H9 (cell line): ENCODE measurements at regions not wholly inside any gene's neighbourhood (a gene's known extent, or its start where the extent isn't known, plus 50 kb on each side); places are given as distances from the start of the nearest gene placed in this dataset.

Experiments
- DNase-seq: peaks from one replicate; pipeline ENCODE4 v3.0.0-alpha.2; 2017
- H2AFZ ChIP-seq: one replicate; pipeline ENCODE4 v1.6.1; 2013; ENCODE audit warnings: mild to moderate bottlenecking, low read length, control low read depth, moderate library complexity
- H2AK5ac ChIP-seq: 2 replicates; pipeline ENCODE4 v1.6.1; 2013; ENCODE audit warnings: low read length, control low read depth, mixed read lengths; ENCODE audit not compliant: insufficient read length
- H2BK120ac ChIP-seq: one replicate; pipeline ENCODE4 v1.6.1; 2013; ENCODE audit warnings: low read depth, mild to moderate bottlenecking, low read length, control low read depth, inconsistent platforms; ENCODE audit not compliant: poor library complexity, severe bottlenecking
- H2BK12ac ChIP-seq: 2 replicates; pipeline ENCODE4 v1.6.1; 2013; ENCODE audit warnings: low read length, control low read depth, mixed read lengths, low read depth; ENCODE audit not compliant: insufficient read length
- H2BK15ac ChIP-seq: 2 replicates; pipeline ENCODE4 v1.6.1; 2013; ENCODE audit warnings: low read depth, low read length, control low read depth
- H2BK20ac ChIP-seq: one replicate; pipeline ENCODE4 v1.6.1; 2013; ENCODE audit warnings: low read depth, mild to moderate bottlenecking, low read length, control low read depth, inconsistent platforms; ENCODE audit not compliant: poor library complexity, severe bottlenecking
- H2BK5ac ChIP-seq: 2 replicates; pipeline ENCODE4 v1.6.1; 2013; ENCODE audit warnings: low read length, control low read depth, mixed read lengths; ENCODE audit not compliant: insufficient read length
- H3K14ac ChIP-seq: 2 replicates; pipeline ENCODE4 v1.6.1; 2013; ENCODE audit warnings: low read length, control low read depth; ENCODE audit not compliant: insufficient read depth
- H3K18ac ChIP-seq: 2 replicates; pipeline ENCODE4 v1.6.1; 2013; ENCODE audit warnings: low read depth, mild to moderate bottlenecking, mixed read lengths, low read length, control low read depth; ENCODE audit not compliant: insufficient read length
- H3K23ac ChIP-seq: 2 replicates; pipeline ENCODE4 v1.6.1; 2013; ENCODE audit warnings: low read length, control low read depth, mixed read lengths, low read depth; ENCODE audit not compliant: insufficient read length
- H3K23me2 ChIP-seq: 2 replicates; pipeline ENCODE4 v1.6.1; 2013; ENCODE audit warnings: low read depth, mild to moderate bottlenecking, mixed read lengths, low read length, control low read depth; ENCODE audit not compliant: insufficient read length, poor library complexity, severe bottlenecking
- H3K27ac ChIP-seq: 2 replicates; pipeline ENCODE4 v1.5.1; 2013; ENCODE audit warnings: low read length, control low read depth, mixed read lengths, low read depth; ENCODE audit not compliant: insufficient read length
- H3K27me3 ChIP-seq: 2 replicates; pipeline ENCODE4 v1.6.1; 2013; ENCODE audit warnings: low read length, control low read depth, inconsistent platforms; ENCODE audit not compliant: insufficient read depth
- H3K4ac ChIP-seq: 2 replicates; pipeline ENCODE4 v1.6.1; 2013; ENCODE audit warnings: low read depth, mild to moderate bottlenecking, control low read depth, inconsistent platforms, low read length, moderate library complexity
- H3K4me1 ChIP-seq: 2 replicates; pipeline ENCODE4 v1.6.1; 2013; ENCODE audit warnings: low read length, control low read depth, inconsistent platforms; ENCODE audit not compliant: insufficient read depth
- H3K4me2 ChIP-seq: 2 replicates; pipeline ENCODE4 v1.6.1; 2013; ENCODE audit warnings: low read length, control low read depth, mixed read lengths; ENCODE audit not compliant: insufficient read length, insufficient read depth
- H3K56ac ChIP-seq: 2 replicates; pipeline ENCODE4 v1.6.1; 2013; ENCODE audit warnings: low read depth, mild to moderate bottlenecking, mixed read lengths, low read length, control low read depth; ENCODE audit not compliant: insufficient read length
- H3K79me1 ChIP-seq: 2 replicates; pipeline ENCODE4 v1.6.1; 2013; ENCODE audit warnings: low read depth, mild to moderate bottlenecking, moderate library complexity, low read length, control low read depth, inconsistent platforms; ENCODE audit not compliant: insufficient read depth, poor library complexity, severe bottlenecking
- H3K79me2 ChIP-seq: 2 replicates; pipeline ENCODE4 v1.6.1; 2013; ENCODE audit warnings: low read length, control low read depth, inconsistent platforms; ENCODE audit not compliant: insufficient read depth
- H3K9ac ChIP-seq: 2 replicates; pipeline ENCODE4 v1.6.1; 2013; ENCODE audit warnings: low read length, control low read depth, mixed read lengths; ENCODE audit not compliant: insufficient read length; ENCODE audit errors: extremely low read depth
- H3K9me3 ChIP-seq: one replicate; pipeline ENCODE4 v1.6.1; 2013; ENCODE audit warnings: low read depth, low read length, inconsistent platforms; ENCODE audit not compliant: control insufficient read depth
- H3T11ph ChIP-seq: one replicate; pipeline ENCODE4 v1.6.1; 2013; ENCODE audit warnings: mild to moderate bottlenecking, low read length, control low read depth, inconsistent platforms
- H4K20me1 ChIP-seq: one replicate; pipeline ENCODE4 v1.6.1; 2013; ENCODE audit not compliant: control insufficient read depth, insufficient read length, insufficient read depth
- H4K5ac ChIP-seq: 2 replicates; pipeline ENCODE4 v1.6.1; 2013; ENCODE audit warnings: low read depth, mild to moderate bottlenecking, mixed read lengths, low read length, control low read depth; ENCODE audit not compliant: insufficient read length
- H4K8ac ChIP-seq: replicated peaks from 2 replicates; pipeline ENCODE4 v1.6.1; 2013; ENCODE audit warnings: low read length, control low read depth, mixed read lengths, low read depth; ENCODE audit not compliant: insufficient read length
- H4K91ac ChIP-seq: 2 replicates; pipeline ENCODE4 v1.6.1; 2013; ENCODE audit warnings: low read depth, mild to moderate bottlenecking, moderate library complexity, mixed read lengths, low read length, control low read depth; ENCODE audit not compliant: insufficient read length
- H3K27ac Mint-ChIP-seq, 3 experiments: 2 replicates in 2 of 3; 3 replicates in 1 of 3; pipeline ENCODE4 v1.8.0; 2020 to 2021; ENCODE audit warnings: mixed read lengths in 3 of 3, mild to moderate bottlenecking in 1 of 3, moderate library complexity in 1 of 3
- H3K27me3 Mint-ChIP-seq: 2 replicates; pipeline ENCODE4 v1.8.0; 2021; ENCODE audit warnings: low read depth, mild to moderate bottlenecking, moderate library complexity, mixed read lengths
- H3K36me3 Mint-ChIP-seq, 3 experiments: 2 replicates in 2 of 3; 3 replicates in 1 of 3; pipeline ENCODE4 v1.8.0; 2020 to 2021; ENCODE audit warnings: low read depth in 3 of 3, mixed read lengths in 3 of 3; ENCODE audit not compliant: insufficient read depth in 1 of 3
- H3K4me1 Mint-ChIP-seq, 2 experiments: 2 replicates each; pipeline ENCODE4 v1.8.0; 2020; ENCODE audit warnings: mixed read lengths in 2 of 2
- H3K4me3 Mint-ChIP-seq, 2 experiments: 2 replicates in 1 of 2; 3 replicates in 1 of 2; pipeline ENCODE4 v1.8.0; 2020 to 2021; ENCODE audit warnings: mild to moderate bottlenecking in 2 of 2, mixed read lengths in 2 of 2, moderate library complexity in 1 of 2
- H3K9me3 Mint-ChIP-seq, 2 experiments: 2 replicates in 1 of 2; 3 replicates in 1 of 2; pipeline ENCODE4 v1.8.0; 2020; ENCODE audit warnings: mild to moderate bottlenecking in 2 of 2, mixed read lengths in 2 of 2, moderate library complexity in 1 of 2
- TF ChIP-seq, protein P1 (sequence below): fragments of 200-600 bp; sonication (generic); conservative IDR thresholded peaks from 3 replicates; pipeline ENCODE4 v1.8.0; 2021; ENCODE audit warnings: antibody characterized with exemption, mild to moderate bottlenecking

DNA sequence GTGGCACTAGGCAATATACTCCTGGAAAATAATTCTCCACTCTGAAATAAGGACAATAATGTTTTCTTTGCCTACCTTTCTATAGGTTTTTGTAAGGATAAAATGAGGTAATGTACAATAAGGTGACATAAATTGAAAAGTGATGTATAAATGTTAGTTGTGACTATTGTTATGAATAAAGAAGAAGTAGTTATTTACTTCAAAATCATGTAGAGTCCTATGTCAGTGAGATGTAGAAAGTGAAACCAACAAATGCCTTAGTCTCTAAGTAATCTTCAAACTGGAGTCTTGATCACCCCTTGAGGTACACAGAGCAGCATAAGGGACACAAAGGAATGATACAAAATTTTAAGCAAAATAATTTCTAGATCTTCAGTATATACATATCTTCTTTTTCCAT, 60.3 kb upstream of the TP63 start:
- H4K91ac ChIP-seq, result no peak overlapping the region
- H3K4me1 ChIP-seq, result no peaks in the 10 kb centered on the region
- H3K36me3 Mint-ChIP-seq, result no peaks in the 10 kb centered on the region
- H3K14ac ChIP-seq, result no peak overlapping the region
- no peak overlapping the region for H3K56ac ChIP-seq
- H4K5ac ChIP-seq, result no peak overlapping the region
- H4K20me1 ChIP-seq, result no peaks in the 10 kb centered on the region
- H3K18ac ChIP-seq, result no peak overlapping the region
- H3K79me1 ChIP-seq, result no peaks in the 10 kb centered on the region
- no peaks in the 10 kb centered on the region for H3K27me3 ChIP-seq
- H3K4me2 ChIP-seq, result no peak overlapping the region
- no peak overlapping the region for H3K23ac ChIP-seq
- H3T11ph ChIP-seq, result no peak overlapping the region
- TF ChIP-seq, protein P1, sequence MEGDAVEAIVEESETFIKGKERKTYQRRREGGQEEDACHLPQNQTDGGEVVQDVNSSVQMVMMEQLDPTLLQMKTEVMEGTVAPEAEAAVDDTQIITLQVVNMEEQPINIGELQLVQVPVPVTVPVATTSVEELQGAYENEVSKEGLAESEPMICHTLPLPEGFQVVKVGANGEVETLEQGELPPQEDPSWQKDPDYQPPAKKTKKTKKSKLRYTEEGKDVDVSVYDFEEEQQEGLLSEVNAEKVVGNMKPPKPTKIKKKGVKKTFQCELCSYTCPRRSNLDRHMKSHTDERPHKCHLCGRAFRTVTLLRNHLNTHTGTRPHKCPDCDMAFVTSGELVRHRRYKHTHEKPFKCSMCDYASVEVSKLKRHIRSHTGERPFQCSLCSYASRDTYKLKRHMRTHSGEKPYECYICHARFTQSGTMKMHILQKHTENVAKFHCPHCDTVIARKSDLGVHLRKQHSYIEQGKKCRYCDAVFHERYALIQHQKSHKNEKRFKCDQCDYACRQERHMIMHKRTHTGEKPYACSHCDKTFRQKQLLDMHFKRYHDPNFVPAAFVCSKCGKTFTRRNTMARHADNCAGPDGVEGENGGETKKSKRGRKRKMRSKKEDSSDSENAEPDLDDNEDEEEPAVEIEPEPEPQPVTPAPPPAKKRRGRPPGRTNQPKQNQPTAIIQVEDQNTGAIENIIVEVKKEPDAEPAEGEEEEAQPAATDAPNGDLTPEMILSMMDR, result no peak
- H3K9me3 Mint-ChIP-seq, result no peaks in the 10 kb centered on the region
- DNase-seq, result no peak
- no peak overlapping the region for H2BK5ac ChIP-seq
- no peak overlapping the region for H3K27ac ChIP-seq
- no peak overlapping the region for H2AK5ac ChIP-seq
- H3K4ac ChIP-seq, result no peak overlapping the region
- no peak overlapping the region for H2AFZ ChIP-seq
- H2BK120ac ChIP-seq, result no peak overlapping the region
- no peak overlapping the region for H2BK12ac ChIP-seq
- H3K23me2 ChIP-seq, result no peaks in the 10 kb centered on the region
- H3K27ac Mint-ChIP-seq, result no peak overlapping the region
- H3K4me3 Mint-ChIP-seq, result no peak overlapping the region
- H3K9me3 ChIP-seq, result no peaks in the 10 kb centered on the region
- no peak overlapping the region for H2BK15ac ChIP-seq
- no peaks in the 10 kb centered on the region for H3K79me2 ChIP-seq
- H2BK20ac ChIP-seq, result no peak overlapping the region
- H3K9ac ChIP-seq, result no peak overlapping the region
- H3K4me1 Mint-ChIP-seq, result no peaks in the 10 kb centered on the region
- no peaks in the 10 kb centered on the region for H3K27me3 Mint-ChIP-seq
- H4K8ac ChIP-seq, result no peak overlapping the region
